DND-41 (cell line): ENCODE measurements at regions not wholly inside any gene's neighbourhood (a gene's known extent, or its start where the extent isn't known, plus 50 kb on each side); places are given as distances from the start of the nearest gene placed in this dataset.

Experiments
- ATAC-seq: fragments of 200-7000 bp; cut with Tn5 transposase; 3 replicates; pipeline ENCODE4 v1.9.1; 2021; ENCODE audit warnings: low read depth; ENCODE audit not compliant: insufficient read depth
- DNase-seq: peaks from one replicate; pipeline ENCODE4 v3.0.0-alpha.2; 2020
- H2AFZ ChIP-seq: 2 replicates; pipeline ENCODE4 v1.6.0; 2012; ENCODE audit warnings: low read depth, low read length
- H3K27ac ChIP-seq: 2 replicates; pipeline ENCODE4 v1.5.1; 2012; ENCODE audit warnings: low read length, inconsistent platforms
- H3K27me3 ChIP-seq: fragments of 200-600 bp; sonication (generic); 2 replicates; pipeline ENCODE4 v1.6.0; 2012; ENCODE audit warnings: low read length, mild to moderate bottlenecking, inconsistent platforms; ENCODE audit not compliant: insufficient read depth, poor library complexity
- H3K36me3 ChIP-seq: 2 replicates; pipeline ENCODE4 v1.5.1; 2012; ENCODE audit warnings: low read length, inconsistent platforms; ENCODE audit not compliant: insufficient read depth
- H3K4me1 ChIP-seq: 2 replicates; pipeline ENCODE4 v1.5.1; 2012; ENCODE audit warnings: mild to moderate bottlenecking, low read length; ENCODE audit not compliant: insufficient read depth
- H3K4me2 ChIP-seq: 2 replicates; pipeline ENCODE4 v1.6.0; 2012; ENCODE audit warnings: mild to moderate bottlenecking, moderate library complexity, low read length, inconsistent platforms; ENCODE audit not compliant: insufficient read depth
- H3K4me3 ChIP-seq, 2 experiments: fragments of 200-600 bp in 1 of 2; shearing (Covaris generic) in 1 of 2; 2 replicates each; pipeline ENCODE4 v1.5.1; 2012 to 2016; ENCODE audit warnings: inconsistent platforms in 2 of 2, low read length in 2 of 2, mild to moderate bottlenecking in 2 of 2, low read depth in 1 of 2, moderate library complexity in 1 of 2
- H3K79me2 ChIP-seq: 2 replicates; pipeline ENCODE4 v1.6.0; 2012; ENCODE audit warnings: low read length, inconsistent platforms; ENCODE audit not compliant: insufficient read depth
- H3K9ac ChIP-seq: 2 replicates; pipeline ENCODE4 v1.6.0; 2012; ENCODE audit warnings: low read depth, mild to moderate bottlenecking, inconsistent platforms, low read length, moderate library complexity
- H3K9me3 ChIP-seq: 2 replicates; pipeline ENCODE4 v1.5.1; 2012; ENCODE audit warnings: low read length, moderate library complexity, mild to moderate bottlenecking, inconsistent platforms; ENCODE audit not compliant: insufficient read depth, severe bottlenecking
- H4K20me1 ChIP-seq: 2 replicates; pipeline ENCODE4 v1.6.0; 2012; ENCODE audit warnings: low read length; ENCODE audit not compliant: insufficient read depth
- CTCF ChIP-seq: IDR thresholded peaks from 2 replicates; pipeline ENCODE4 v1.5.1; 2012; ENCODE audit warnings: borderline replicate concordance, low read length, moderate library complexity, mild to moderate bottlenecking; ENCODE audit not compliant: poor library complexity, severe bottlenecking; ENCODE audit errors: extremely low read depth
- EZH2 ChIP-seq: IDR thresholded peaks from 3 replicates; pipeline ENCODE4 v1.6.1; 2012; ENCODE audit warnings: borderline replicate concordance, low read depth, mild to moderate bottlenecking, moderate library complexity, low read length, inconsistent platforms; ENCODE audit not compliant: severe bottlenecking

GRCh38 chrX:3768881-3769280 lies 55.4 kb upstream of the PRKX start:
- Histone ChIP-seq H3K4me3 (no peak overlapping the region), H3K9ac (no peak overlapping the region), H3K4me1 (no peaks in the 10 kb centered on the region), H2AFZ (no peak overlapping the region), H3K27ac (no peak overlapping the region), H3K4me2 (no peak overlapping the region), H4K20me1 (no peaks in the 10 kb centered on the region), H3K79me2 (no peaks in the 10 kb centered on the region), H3K36me3 (no peaks in the 10 kb centered on the region), H3K9me3 (no peaks in the 10 kb centered on the region), H3K27me3 (no peaks in the 10 kb centered on the region)
- ATAC-seq = no peak
- DNase-seq = no peak
- TF ChIP-seq EZH2 = no peak
- no peak for TF ChIP-seq CTCF
